ENCODE measurements at regions not wholly inside any gene's neighbourhood (a gene's known extent, or its start where the extent isn't known, plus 50 kb on each side); places are given as distances from the start of the nearest gene placed in this dataset.
A peak's percentile ranks its signal among the peaks of the same experiment; 100 is the strongest.

GRCh38 chr13:112236016-112236415 is 140.1 kb upstream of the SPACA7 start:
- H3K4me3 ChIP-seq, result no peak overlapping the region
- no peak overlapping the region for H3K27ac ChIP-seq
- no peaks in the 10 kb centered on the region for H3K27me3 ChIP-seq
- H3K36me3 ChIP-seq, result no peaks in the 10 kb centered on the region
- H3K4me1 ChIP-seq, result no peaks in the 10 kb centered on the region
- no peak for TF ChIP-seq CTCF (IDR thresholded peaks at IDR 0.05)
- peaks cover 0 to 8% (median 2%) of the 10 kb centered on the region in 3 donors for H3K9me3 ChIP-seq
- intact Hi-C loops (cut with DNase I; ENCODE audit: low total_unique reads), result no loop called here
- peak in 1 of 2 donors; percentile 3 for DNase-seq

DNA sequence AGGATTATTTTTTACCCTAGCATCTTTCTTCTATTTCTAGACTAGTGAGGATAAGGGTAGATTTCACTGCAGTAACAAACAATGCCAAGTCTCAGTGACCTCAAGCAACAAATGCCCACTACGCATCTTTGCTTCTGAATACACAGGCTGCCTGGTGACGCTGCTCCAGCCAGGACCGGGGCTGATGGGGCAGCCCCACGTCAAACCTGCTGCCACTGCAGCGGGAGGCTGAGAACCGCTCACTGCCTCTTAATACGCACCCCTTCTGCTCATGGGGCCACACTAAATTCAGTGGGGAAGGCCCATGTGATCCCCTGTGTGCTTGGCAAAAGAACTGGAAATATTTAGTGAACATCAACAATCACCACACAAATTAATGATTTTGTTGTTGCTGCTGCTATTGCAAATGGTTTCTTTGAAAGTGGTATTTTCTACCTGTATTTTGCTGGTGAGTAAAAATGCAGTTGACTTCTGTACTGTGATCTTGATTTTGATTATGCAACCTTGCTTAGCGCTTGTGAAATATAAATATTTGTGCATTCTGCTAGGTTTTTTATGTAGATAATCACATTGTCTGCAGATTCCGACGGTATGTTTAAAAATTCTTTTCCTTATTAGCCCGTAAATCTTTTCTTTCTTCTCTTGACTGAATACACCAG is 139.5 kb upstream of the SPACA7 start:
- no peak for TF ChIP-seq CTCF (IDR thresholded peaks at IDR 0.05)
- intact Hi-C loops (cut with DNase I; ENCODE audit: low total_unique reads), result no loop called here
- Histone ChIP-seq H3K9me3 (peaks cover 0 to 8% (median 2%) of the 10 kb centered on the region in 3 donors), H3K4me3 (no peak overlapping the region), H3K36me3 (no peaks in the 10 kb centered on the region), H3K27me3 (no peaks in the 10 kb centered on the region), H3K4me1 (no peaks in the 10 kb centered on the region), H3K27ac (no peak overlapping the region)
- DNase-seq, result peak in 1 of 2 donors; percentile 19

GRCh38 chr13:112238436-112238995 is 137.6 kb upstream of the SPACA7 start:
- H3K4me1 ChIP-seq, result no peaks in the 10 kb centered on the region
- H3K27me3 ChIP-seq, result no peaks in the 10 kb centered on the region
- TF ChIP-seq CTCF (IDR thresholded peaks at IDR 0.05), result no peak
- no peaks in the 10 kb centered on the region for H3K36me3 ChIP-seq
- peak in 1 of 2 donors; percentile 46 for DNase-seq
- H3K9me3 ChIP-seq, result peaks cover 0 to 8% (median 2%) of the 10 kb centered on the region in 3 donors
- intact Hi-C loops (cut with DNase I; ENCODE audit: low total_unique reads), result no loop called here
- H3K27ac ChIP-seq, result no peak overlapping the region
- no peak overlapping the region for H3K4me3 ChIP-seq

- no peaks in the 10 kb centered on the region for H3K27me3 ChIP-seq
- no peak overlapping the region for H3K27ac ChIP-seq
- no peak for TF ChIP-seq CTCF (IDR thresholded peaks at IDR 0.05)
- intact Hi-C loops (cut with DNase I; ENCODE audit: low total_unique reads), result no loop called here
- H3K9me3 ChIP-seq, result peaks cover 0 to 8% (median 2%) of the 10 kb centered on the region in 3 donors
- DNase-seq, result peak in 1 of 2 donors; percentile 12
- H3K36me3 ChIP-seq, result no peaks in the 10 kb centered on the region
- no peaks in the 10 kb centered on the region for H3K4me1 ChIP-seq
- no peak overlapping the region for H3K4me3 ChIP-seq
Measured at GRCh38 chr13:112240076-112240475, 136.1 kb upstream of the SPACA7 start.

DNA sequence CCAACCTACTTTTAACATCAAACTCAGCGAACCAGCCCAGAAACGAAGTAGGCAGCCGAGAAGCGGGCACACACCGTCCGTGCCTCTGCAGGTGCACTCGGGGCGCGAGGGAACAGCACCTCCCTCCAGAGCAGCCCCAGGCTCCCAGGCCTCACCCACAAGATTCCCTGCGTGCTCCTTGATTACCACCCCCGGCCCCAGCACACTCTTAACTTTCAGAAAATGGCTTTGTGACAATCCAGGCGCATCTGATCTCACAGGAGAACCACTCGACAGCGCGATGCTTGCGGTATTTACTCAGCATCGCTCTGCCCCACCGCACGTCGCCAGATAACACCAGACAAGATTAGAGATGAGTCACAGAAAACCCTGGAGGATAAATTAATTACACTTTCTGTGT is 134.9 kb upstream of the SPACA7 start:
- Histone ChIP-seq H3K36me3 (no peaks in the 10 kb centered on the region), H3K4me1 (no peaks in the 10 kb centered on the region), H3K27ac (no peak overlapping the region), H3K4me3 (no peak overlapping the region), H3K27me3 (no peaks in the 10 kb centered on the region), H3K9me3 (peaks cover 0 to 8% (median 2%) of the 10 kb centered on the region in 3 donors)
- no peak for TF ChIP-seq CTCF (IDR thresholded peaks at IDR 0.05)
- intact Hi-C loops (cut with DNase I; ENCODE audit: low total_unique reads), result no loop called here
- DNase-seq, result no peak

Measured in tibial artery (tissue), 4 donors.